Astrocyte of the spinal cord (primary cell): ENCODE measurements at regions not wholly inside any gene's neighbourhood (a gene's known extent, or its start where the extent isn't known, plus 50 kb on each side); places are given as distances from the start of the nearest gene placed in this dataset.

ENCODE experiments used
- DNase-seq: peaks from one replicate; pipeline ENCODE4 v3.0.0; 2011; ENCODE audit warnings: low read depth, low spot score
- H3K4me3 ChIP-seq: 2 replicates; pipeline ENCODE4 v1.5.1; 2011; ENCODE audit warnings: low read depth, mild to moderate bottlenecking, low read length, moderate library complexity
- CTCF ChIP-seq: IDR thresholded peaks from 2 replicates; pipeline ENCODE4 v1.5.1; 2012; ENCODE audit warnings: low read depth, mild to moderate bottlenecking, low read length, inconsistent platforms
- in situ Hi-C: cut with HindIII; loops from 2 replicates; pipeline ENCODE4 v1.10.0; 2017; ENCODE audit warnings: low sequenced_read_pairs

- H3K4me3 ChIP-seq: no peak overlapping the region
- in situ Hi-C loops: no loop called here
- TF ChIP-seq CTCF: no peak
- DNase-seq: no peak
Observed at GRCh38 chr12:83850531-83850930, 1062.1 kb downstream of the SLC6A15 start.

DNA sequence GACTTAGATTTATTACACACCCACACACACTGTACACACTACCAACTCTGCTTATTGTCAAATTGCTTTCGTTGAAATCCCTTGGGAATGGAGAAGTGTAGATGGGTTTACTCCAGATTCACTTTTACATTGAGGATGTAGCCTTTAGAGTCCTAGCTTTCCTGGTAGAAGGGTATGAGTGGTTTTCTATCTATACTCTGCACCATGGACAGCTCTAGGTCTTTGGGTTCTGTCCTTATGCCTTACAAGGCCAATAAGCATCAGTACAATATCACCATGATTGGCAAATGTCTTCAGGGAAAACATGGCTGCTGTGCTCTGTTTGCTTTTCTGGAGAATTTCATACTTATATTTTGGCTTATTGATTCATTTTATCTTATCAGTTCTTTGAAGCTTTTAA lies 1063.9 kb downstream of the SLC6A15 start:
- no peak for TF ChIP-seq CTCF
- in situ Hi-C loops: no loop called here
- no peak overlapping the region for H3K4me3 ChIP-seq
- no peak for DNase-seq

DNA sequence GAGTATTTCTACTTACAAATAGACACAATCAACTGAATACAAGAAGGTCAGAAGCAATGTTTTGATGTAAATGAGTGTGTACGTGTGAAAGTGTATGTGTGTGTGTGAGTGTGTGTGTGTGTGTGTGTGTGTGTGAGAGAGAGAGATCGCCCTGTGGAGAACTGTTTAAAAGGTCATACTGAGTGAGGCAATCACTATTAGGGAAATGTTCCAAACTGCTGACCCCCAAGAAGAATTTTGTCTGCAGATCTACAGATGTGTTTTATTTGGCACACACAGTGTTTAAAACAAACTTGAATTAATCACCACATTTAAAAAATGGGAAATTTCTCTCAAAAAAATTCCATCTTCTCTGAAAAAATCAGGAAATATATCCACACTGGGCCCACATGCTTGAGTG lies 1069.1 kb downstream of the SLC6A15 start:
- DNase-seq: peak; percentile 66
- H3K4me3 ChIP-seq: no peak overlapping the region
- no peak for TF ChIP-seq CTCF
- in situ Hi-C loops: no loop called here

- TF ChIP-seq CTCF: no peak
Observed at GRCh38 chr12:83841620-83842019, 1071.0 kb downstream of the SLC6A15 start.

DNA sequence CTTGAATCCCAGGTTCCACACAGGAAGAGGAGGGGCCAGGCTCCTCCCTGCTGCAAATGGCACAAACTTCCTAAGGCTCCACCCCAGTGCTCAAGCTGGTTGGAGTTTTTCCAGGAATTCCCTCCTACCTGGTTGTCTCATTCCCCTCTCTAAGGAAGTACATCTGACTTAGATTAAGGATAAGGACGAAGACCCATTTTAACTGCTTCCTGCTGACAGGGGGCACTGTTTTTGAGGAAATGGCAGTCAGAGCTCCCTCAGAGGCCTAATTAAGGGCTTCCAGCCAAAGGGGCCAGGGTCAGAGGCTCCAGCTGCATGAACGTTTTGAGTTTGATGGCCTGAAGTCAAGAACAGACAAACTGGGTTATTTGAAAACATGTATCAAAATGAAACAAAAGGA lies 1084.7 kb downstream of the SLC6A15 start:
- in situ Hi-C loops: no loop called here

More at GRCh38 chr12:83841620-83842019, 1071.0 kb downstream of the SLC6A15 start:
- H3K4me3 ChIP-seq: no peak overlapping the region
- in situ Hi-C loops: no loop called here
- peak; percentile 19 for DNase-seq

DNA sequence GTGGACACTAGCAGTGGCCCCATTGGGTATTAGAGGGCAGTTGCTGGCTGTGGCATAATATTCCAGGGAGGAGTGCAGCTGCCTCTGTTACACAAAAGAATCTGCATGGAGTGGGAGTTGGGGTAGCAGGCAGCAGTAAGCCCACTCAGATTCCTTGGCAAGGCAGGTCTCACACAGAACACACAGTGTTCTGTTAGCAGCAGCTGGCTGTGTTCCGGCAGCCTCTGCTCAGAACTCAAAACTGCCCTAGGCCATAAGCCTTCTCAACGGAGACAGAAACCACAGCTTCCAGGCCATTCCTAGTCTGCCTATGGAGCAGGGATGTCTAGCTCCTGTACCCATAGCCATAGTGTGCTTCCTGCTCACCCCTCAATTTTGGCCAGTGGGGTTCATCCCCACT lies 1085.4 kb downstream of the SLC6A15 start:
- no peak for TF ChIP-seq CTCF
- no peak for DNase-seq
- in situ Hi-C loops: no loop called here
- no peak overlapping the region for H3K4me3 ChIP-seq

More for the DNA sequence above, 1084.7 kb downstream of the SLC6A15 start:
- peak; percentile 13 for TF ChIP-seq CTCF
- no peak for DNase-seq
- no peak overlapping the region for H3K4me3 ChIP-seq

- TF ChIP-seq CTCF: peak; percentile 76
- in situ Hi-C loops: no loop called here
- H3K4me3 ChIP-seq: no peak overlapping the region
- DNase-seq: peak; percentile 12
Observed at GRCh38 chr12:83826112-83826511, 1086.5 kb downstream of the SLC6A15 start.
